Stimulated activated CD4-positive, alpha-beta T cell treated with anti-CD3 and anti-CD28 coated beads, Interleukin-4, amount 100 ng/mL, for 24 hours (primary cell): ENCODE measurements at regions not wholly inside any gene's neighbourhood (a gene's known extent, or its start where the extent isn't known, plus 50 kb on each side); places are given as distances from the start of the nearest gene placed in this dataset.

Experiments
- DNase-seq: peaks from one replicate; pipeline ENCODE4 v3.0.0-alpha.2; 2020

GRCh38 chr15:46120713-46121112, 485.9 kb downstream of the SQOR start:
- no peak for DNase-seq

GRCh38 chr15:46121441-46121840, 486.6 kb downstream of the SQOR start:
- no peak for DNase-seq

- DNase-seq, result no peak
Measured at GRCh38 chr15:46126581-46126980, 491.8 kb downstream of the SQOR start.

- DNase-seq, result no peak
Measured at GRCh38 chr15:46127361-46127874, 492.6 kb downstream of the SQOR start.

GRCh38 chr15:46129145-46129544, 494.3 kb downstream of the SQOR start:
- DNase-seq, result no peak

GRCh38 chr15:46131876-46132275, 497.0 kb downstream of the SQOR start:
- no peak for DNase-seq

- DNase-seq, result no peak
Measured at GRCh38 chr15:46137443-46137842, 502.6 kb downstream of the SQOR start.

GRCh38 chr15:46146002-46146401, 511.2 kb downstream of the SQOR start:
- no peak for DNase-seq

GRCh38 chr15:46146915-46147314, 512.1 kb downstream of the SQOR start:
- no peak for DNase-seq

- no peak for DNase-seq
Measured at GRCh38 chr15:46151786-46152185, 517.0 kb downstream of the SQOR start.

- no peak for DNase-seq
Measured at GRCh38 chr15:46166750-46167149, 531.9 kb downstream of the SQOR start.

GRCh38 chr15:46170326-46170725, 535.5 kb downstream of the SQOR start:
- DNase-seq, result no peak

GRCh38 chr15:46174122-46174521, 539.3 kb downstream of the SQOR start:
- DNase-seq, result no peak

GRCh38 chr15:46177219-46177618, 542.4 kb downstream of the SQOR start:
- DNase-seq, result no peak

- no peak for DNase-seq
Measured at GRCh38 chr15:46178138-46178537, 543.3 kb downstream of the SQOR start.

- no peak for DNase-seq
Measured at GRCh38 chr15:46207341-46207740, 572.5 kb downstream of the SQOR start.

GRCh38 chr15:46213551-46213950, 578.7 kb downstream of the SQOR start:
- DNase-seq, result no peak

GRCh38 chr15:46222826-46223225, 588.0 kb downstream of the SQOR start:
- DNase-seq, result no peak

GRCh38 chr15:46229263-46229662, 594.4 kb downstream of the SQOR start:
- DNase-seq, result no peak

- DNase-seq, result no peak
Measured at GRCh38 chr15:46231786-46232185, 597.0 kb downstream of the SQOR start.

GRCh38 chr15:46232471-46232870, 597.6 kb downstream of the SQOR start:
- DNase-seq, result no peak

GRCh38 chr15:46242935-46243334, 608.1 kb downstream of the SQOR start:
- DNase-seq, result no peak

- no peak for DNase-seq
Measured at GRCh38 chr15:46251903-46252302, 617.1 kb downstream of the SQOR start.

GRCh38 chr15:46258056-46258455, 623.2 kb downstream of the SQOR start:
- no peak for DNase-seq

GRCh38 chr15:46260937-46261336, 626.1 kb downstream of the SQOR start:
- no peak for DNase-seq
